T-helper 2 cell treated with Interferon-gamma antibody and Interleukin-4, amounts not matched to agents 100 ng/mL and 5 ng/mL, for 36 hours (primary cell): ENCODE measurements at regions not wholly inside any gene's neighbourhood (a gene's known extent, or its start where the extent isn't known, plus 50 kb on each side); places are given as distances from the start of the nearest gene placed in this dataset.

Experiments
- intact Hi-C: fragments of 100-400 bp; cut with micrococcal nuclease; formaldehyde crosslinking; loops from one replicate; pipeline ENCODE4 v1.15.1; 2023

DNA sequence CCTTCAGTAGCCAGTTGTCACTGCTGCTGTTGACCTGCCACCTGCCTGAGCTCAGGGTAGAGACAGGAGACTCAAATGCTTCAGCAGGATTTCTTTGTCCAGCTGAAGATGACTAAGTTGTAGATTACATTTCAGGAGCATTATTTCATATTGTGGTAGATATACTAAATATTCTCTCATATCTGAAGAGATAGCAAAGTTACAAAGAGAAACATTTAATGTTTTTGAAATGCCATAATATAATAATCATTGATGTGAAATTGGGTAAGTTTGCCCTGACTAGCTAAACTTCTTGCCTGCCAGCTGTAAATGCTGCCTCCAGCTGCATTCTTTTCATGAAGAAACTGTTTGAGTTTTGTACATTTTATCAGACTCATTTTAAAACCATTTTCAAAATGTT, 247.6 kb upstream of the CNKSR2 start:
- intact Hi-C loops, result no loop called here

DNA sequence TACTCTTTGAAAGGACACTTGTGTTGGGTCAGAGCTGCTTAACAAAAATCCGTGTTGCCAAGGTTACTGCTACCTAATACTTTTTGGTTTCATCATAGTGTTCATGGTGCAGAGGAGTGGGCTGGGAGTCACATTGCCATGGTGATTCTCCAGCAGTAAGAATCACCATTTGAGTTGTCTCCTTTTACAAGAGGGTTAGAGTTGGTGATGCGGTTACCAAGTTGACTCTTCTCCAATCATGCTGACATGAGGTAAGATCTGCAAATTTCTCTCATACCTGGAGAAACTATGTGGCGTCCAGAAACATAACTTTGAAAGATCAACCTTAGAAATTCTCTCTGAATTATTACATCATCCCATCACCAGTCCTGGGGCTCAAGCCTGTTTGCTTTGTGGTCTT, 242.9 kb upstream of the CNKSR2 start:
- intact Hi-C loops, result no loop called here

- intact Hi-C loops, result no loop called here
Measured at GRCh38 chrX:21131786-21132185, 242.4 kb upstream of the CNKSR2 start.

DNA sequence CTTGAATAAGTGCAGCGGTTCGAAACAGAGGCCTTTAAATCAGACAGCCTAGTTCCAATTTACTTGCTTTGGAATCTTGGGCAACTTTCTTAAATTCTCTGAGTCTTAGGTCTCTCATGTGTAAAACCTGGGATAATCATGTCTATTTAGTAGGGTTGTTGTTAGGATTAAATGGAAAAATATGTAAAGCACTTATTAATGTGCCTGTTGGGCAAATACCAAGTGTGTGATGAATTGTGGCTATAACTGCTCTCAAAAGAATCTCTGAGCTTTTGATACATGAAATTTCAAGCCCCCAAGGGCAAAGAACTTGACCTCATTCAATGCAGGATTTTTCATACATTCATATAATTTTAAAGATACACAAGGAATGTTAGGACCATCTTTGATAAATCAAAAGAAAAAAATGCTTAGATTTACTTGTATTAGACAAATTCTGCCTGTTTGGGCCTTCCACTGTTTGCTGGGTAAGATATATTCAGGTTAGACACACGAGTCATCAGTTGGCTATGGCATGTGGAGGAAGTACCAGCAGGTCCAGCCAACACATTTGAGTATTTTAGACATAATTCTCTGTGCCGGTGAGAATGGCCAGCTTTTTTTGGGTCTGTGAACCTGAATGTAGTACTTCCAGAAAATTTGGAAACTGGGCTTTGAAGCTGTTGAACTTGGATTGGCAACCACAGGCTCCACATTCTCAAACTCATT, 241.4 kb upstream of the CNKSR2 start:
- intact Hi-C loops, result no loop called here

GRCh38 chrX:21150208-21150607, 224.0 kb upstream of the CNKSR2 start:
- intact Hi-C loops, result no loop called here

DNA sequence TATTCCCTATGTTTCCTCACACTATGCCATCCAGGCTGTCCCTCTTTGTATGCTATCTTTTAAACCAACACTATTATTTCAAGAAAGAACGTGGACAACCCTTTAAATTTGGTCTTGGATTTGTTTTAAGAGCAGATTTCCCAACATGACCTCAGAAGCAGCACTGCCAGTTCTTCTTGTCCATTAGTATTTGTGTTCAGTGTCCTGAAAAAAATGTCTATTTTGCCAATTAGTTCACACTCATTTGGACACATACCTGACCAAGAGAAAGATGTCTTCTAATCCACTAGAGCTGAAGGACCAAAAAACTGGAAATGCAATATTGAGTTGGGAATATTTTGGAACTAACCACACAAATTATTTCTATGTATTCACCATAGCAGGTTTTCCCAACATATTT, 223.2 kb upstream of the CNKSR2 start:
- intact Hi-C loops, result no loop called here

DNA sequence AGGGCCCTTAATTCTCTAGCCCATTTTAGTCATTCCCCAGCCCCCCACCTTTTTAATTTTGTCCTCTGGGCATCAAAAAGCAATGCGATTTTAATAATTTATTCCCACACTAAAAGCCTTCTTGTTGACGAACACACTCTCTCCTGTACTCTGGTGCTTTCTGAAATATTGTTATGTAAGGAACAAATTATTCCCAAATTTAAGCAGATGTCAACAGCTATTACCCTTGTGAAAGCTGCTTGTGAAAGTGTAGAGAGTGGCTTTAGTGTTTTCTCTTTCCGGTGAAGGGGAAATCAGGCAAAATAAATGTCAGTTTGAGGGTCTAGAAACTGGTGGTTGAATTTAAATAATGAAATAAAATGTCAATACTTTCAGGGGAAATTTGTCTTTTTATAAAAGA, 221.2 kb upstream of the CNKSR2 start:
- intact Hi-C loops, result no loop called here

DNA sequence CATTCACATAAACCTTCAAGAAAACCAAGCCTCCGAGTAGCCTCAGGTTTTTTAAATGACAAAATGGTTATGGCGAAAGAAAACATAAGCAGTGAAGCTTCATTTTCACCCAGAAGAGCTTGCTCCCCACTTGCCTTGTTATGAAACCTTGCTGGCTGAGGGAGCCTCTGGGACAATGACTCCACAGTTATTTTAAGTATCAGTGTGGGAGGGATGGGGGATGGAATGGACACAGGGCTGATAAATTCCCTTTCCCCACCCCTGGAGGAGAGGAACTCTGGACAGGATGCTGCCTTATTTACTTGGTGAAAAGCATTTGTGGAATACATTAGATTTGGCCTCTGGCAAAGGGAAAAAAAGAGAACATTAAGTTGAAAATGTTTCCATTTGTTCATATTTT, 220.7 kb upstream of the CNKSR2 start:
- intact Hi-C loops, result no loop called here

GRCh38 chrX:21155916-21156315, 218.3 kb upstream of the CNKSR2 start:
- intact Hi-C loops, result no loop called here

DNA sequence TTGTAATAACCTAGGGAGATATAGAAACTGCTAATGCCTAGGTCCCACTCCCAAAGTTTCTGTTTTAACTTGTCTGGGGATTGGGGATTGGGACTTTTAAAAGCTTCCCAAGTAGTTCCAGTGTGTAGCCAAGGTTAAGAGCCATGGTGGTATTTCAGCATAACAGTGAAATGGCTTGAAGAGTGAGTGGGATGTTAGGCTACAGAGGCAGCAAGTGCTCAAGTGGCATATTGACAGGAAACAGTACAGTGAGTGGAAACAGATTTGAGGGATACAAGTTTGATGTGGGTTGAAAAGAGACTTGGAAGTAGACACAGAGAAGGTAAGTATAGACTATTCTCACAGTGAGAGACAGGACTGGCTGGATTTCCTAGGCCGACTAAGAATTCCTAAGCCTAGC, 217.6 kb upstream of the CNKSR2 start:
- intact Hi-C loops, result no loop called here

GRCh38 chrX:21158678-21159077, 215.5 kb upstream of the CNKSR2 start:
- intact Hi-C loops, result no loop called here

GRCh38 chrX:21166272-21166982, 207.8 kb upstream of the CNKSR2 start:
- intact Hi-C loops, result no loop called here

GRCh38 chrX:21167011-21167410, 207.2 kb upstream of the CNKSR2 start:
- intact Hi-C loops, result no loop called here

- intact Hi-C loops, result no loop called here
Measured at GRCh38 chrX:21167494-21167893, 206.7 kb upstream of the CNKSR2 start.

DNA sequence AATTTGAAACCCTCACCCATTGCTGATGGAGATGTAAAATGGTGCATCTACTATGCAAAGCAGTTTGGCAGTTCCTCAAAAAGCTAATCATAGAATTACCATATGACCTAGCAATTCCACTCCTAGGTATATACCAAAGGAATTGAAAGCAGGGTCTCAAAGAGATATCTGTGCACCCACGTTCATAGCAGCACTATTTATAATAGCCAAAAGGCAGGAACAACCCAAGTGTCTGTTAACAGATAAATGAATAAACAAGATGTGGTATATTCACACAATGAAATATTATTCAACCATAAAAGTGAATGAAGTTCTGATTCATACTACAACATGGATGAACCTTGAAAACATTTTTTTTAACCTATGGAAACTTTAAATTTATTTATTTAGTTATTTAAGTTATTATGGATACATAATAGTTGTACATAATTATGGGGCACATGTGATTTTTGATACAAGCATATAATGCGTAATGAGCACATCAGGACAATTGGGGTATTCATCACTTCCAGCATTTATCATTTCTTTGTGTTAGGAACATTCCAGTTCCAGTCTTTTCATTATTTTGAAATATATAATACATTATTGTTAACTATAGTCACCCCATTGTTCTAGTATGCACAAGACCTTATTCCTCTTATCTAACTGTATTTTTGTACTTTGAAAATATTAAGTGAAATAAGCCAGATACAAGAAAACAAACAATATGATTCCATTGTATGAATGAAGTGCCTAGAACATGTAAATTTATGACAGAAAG, 205.6 kb upstream of the CNKSR2 start:
- intact Hi-C loops, result no loop called here

DNA sequence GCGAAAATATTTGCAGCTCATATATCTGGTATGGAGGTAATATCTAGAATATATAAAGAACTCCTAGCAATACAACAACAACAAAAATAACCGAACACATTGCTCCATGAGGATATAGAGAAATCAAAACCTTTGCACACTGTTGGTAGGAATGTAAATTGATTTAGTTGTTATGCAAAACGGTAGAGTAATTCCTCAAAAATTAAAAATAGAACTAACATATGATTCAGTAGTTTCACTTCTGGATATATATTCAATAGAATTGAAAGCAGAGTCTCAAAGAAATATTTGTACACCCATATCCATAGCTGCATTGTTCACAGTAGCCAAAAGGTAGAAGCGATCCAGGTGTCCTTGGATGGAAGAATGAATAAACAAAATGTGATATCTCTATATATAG, 203.0 kb upstream of the CNKSR2 start:
- intact Hi-C loops, result no loop called here

- intact Hi-C loops, result no loop called here
Measured at GRCh38 chrX:21174439-21174838, 199.8 kb upstream of the CNKSR2 start.

- intact Hi-C loops, result no loop called here
Measured at GRCh38 chrX:21176921-21177571, 197.2 kb upstream of the CNKSR2 start.

DNA sequence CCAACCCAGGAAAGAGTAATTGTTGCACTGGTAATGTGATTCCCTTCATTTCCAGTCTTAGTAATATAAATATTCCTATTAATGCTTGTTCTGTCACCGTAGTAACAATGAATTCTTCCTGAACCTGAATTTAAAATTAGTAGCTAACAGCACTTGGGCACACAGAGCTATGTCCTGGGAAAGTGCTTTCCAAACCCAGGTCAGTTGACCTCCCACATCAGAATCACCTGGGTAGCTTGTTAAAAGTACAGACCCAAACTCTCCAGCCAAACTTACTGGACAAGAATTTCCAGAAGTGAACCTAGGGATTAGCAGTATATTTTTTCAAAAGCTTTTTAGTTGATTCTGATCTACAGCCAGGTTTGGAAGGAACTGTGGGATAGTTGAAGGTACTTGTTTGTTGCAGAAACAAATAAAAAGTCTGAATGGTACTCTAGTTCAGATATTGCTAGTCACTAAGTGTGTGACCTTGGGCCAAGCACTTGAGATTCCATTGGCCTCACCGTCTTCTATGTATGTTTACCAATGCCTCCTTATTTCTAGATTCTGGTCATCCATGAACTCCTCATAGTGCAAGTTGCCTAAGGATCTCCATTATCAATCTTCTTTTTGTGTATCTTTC, 192.9 kb upstream of the CNKSR2 start:
- intact Hi-C loops, result no loop called here

- intact Hi-C loops, result no loop called here
Measured at GRCh38 chrX:21193196-21193595, 181.0 kb upstream of the CNKSR2 start.

GRCh38 chrX:21194526-21194925, 179.7 kb upstream of the CNKSR2 start:
- intact Hi-C loops, result no loop called here

- intact Hi-C loops, result no loop called here
Measured at GRCh38 chrX:21207080-21207479, 167.1 kb upstream of the CNKSR2 start.
